HL-60 (cell line): ENCODE measurements at regions not wholly inside any gene's neighbourhood (a gene's known extent, or its start where the extent isn't known, plus 50 kb on each side); places are given as distances from the start of the nearest gene placed in this dataset.

ENCODE experiments used
- CTCF ChIP-seq: IDR thresholded peaks from one replicate; pipeline ENCODE4 v1.5.1; 2011; ENCODE audit warnings: low read length, control low read depth, inconsistent platforms; ENCODE audit not compliant: insufficient read depth
- POLR2AphosphoS5 ChIP-seq: IDR thresholded peaks from 2 replicates; pipeline ENCODE4 v1.6.1; 2012; ENCODE audit warnings: low read depth
- TF ChIP-seq, protein P1 (sequence below): IDR thresholded peaks from 2 replicates; pipeline ENCODE4 v1.6.1; 2012; ENCODE audit warnings: low read depth; ENCODE audit not compliant: insufficient replicate concordance

GRCh38 chr4:186400676-186401075 is 134.7 kb downstream of the F11 start:
- TF ChIP-seq CTCF (no peak), POLR2AphosphoS5 (no peak)
- TF ChIP-seq, protein P1, sequence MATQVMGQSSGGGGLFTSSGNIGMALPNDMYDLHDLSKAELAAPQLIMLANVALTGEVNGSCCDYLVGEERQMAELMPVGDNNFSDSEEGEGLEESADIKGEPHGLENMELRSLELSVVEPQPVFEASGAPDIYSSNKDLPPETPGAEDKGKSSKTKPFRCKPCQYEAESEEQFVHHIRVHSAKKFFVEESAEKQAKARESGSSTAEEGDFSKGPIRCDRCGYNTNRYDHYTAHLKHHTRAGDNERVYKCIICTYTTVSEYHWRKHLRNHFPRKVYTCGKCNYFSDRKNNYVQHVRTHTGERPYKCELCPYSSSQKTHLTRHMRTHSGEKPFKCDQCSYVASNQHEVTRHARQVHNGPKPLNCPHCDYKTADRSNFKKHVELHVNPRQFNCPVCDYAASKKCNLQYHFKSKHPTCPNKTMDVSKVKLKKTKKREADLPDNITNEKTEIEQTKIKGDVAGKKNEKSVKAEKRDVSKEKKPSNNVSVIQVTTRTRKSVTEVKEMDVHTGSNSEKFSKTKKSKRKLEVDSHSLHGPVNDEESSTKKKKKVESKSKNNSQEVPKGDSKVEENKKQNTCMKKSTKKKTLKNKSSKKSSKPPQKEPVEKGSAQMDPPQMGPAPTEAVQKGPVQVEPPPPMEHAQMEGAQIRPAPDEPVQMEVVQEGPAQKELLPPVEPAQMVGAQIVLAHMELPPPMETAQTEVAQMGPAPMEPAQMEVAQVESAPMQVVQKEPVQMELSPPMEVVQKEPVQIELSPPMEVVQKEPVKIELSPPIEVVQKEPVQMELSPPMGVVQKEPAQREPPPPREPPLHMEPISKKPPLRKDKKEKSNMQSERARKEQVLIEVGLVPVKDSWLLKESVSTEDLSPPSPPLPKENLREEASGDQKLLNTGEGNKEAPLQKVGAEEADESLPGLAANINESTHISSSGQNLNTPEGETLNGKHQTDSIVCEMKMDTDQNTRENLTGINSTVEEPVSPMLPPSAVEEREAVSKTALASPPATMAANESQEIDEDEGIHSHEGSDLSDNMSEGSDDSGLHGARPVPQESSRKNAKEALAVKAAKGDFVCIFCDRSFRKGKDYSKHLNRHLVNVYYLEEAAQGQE, result no peak
